ENCODE measurements at regions not wholly inside any gene's neighbourhood (a gene's known extent, or its start where the extent isn't known, plus 50 kb on each side); places are given as distances from the start of the nearest gene placed in this dataset.

GRCh38 chr17:65356536-65356935 is 204.9 kb downstream of the AXIN2 start:
- TF ChIP-seq CTCF (IDR thresholded peaks at IDR 0.05) (no peak), EZH2 (IDR thresholded peaks at IDR 0.05; ENCODE audit: borderline replicate concordance, insufficient read depth, low read depth, low read length, poor library complexity, severe bottlenecking) (no peak)
